ENCODE measurements at regions not wholly inside any gene's neighbourhood (a gene's known extent, or its start where the extent isn't known, plus 50 kb on each side); places are given as distances from the start of the nearest gene placed in this dataset.

DNA sequence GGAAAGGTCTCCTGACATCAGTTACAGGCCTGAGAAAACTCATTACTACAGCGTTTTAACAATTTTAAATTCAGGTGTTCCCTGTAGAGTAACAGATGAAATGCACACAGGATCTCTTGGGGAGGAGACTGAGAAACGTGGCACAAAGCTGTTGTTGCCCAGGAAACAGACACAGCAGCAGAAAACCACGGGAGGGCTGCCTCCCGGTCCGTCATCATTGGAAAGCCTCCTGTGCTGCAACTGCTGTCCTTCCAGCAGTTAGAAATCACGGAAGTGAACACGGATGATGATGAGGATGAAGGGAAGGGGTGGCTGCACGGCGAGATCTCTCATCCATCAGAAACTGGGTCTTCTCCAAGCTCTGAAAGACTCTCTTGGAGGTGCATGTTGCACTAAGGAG lies 94.6 kb upstream of the RNF32 start:
- TF ChIP-seq CTCF (IDR thresholded peaks at IDR 0.05) (no peak), POLR2A (IDR thresholded peaks at IDR 0.05) (no peak), POLR2AphosphoS5 (IDR thresholded peaks at IDR 0.05) (no peak), EP300 (IDR thresholded peaks at IDR 0.05) (no peak)

Measured in suprapubic skin (tissue), 4 donors.